Stimulated activated CD8-positive, alpha-beta memory T cell treated with anti-CD3 and anti-CD28 coated beads, Interleukin-15, amount 100 ng/mL, for 24 hours (primary cell): ENCODE measurements at regions not wholly inside any gene's neighbourhood (a gene's known extent, or its start where the extent isn't known, plus 50 kb on each side); places are given as distances from the start of the nearest gene placed in this dataset.

Experiments used
- DNase-seq: peaks from one replicate; pipeline ENCODE4 v3.0.0-alpha.2; 2020; ENCODE audit warnings: low read depth

- DNase-seq: no peak
Observed at GRCh38 chr1:226816576-226816975, 53.8 kb upstream of the PSEN2 start.

DNA sequence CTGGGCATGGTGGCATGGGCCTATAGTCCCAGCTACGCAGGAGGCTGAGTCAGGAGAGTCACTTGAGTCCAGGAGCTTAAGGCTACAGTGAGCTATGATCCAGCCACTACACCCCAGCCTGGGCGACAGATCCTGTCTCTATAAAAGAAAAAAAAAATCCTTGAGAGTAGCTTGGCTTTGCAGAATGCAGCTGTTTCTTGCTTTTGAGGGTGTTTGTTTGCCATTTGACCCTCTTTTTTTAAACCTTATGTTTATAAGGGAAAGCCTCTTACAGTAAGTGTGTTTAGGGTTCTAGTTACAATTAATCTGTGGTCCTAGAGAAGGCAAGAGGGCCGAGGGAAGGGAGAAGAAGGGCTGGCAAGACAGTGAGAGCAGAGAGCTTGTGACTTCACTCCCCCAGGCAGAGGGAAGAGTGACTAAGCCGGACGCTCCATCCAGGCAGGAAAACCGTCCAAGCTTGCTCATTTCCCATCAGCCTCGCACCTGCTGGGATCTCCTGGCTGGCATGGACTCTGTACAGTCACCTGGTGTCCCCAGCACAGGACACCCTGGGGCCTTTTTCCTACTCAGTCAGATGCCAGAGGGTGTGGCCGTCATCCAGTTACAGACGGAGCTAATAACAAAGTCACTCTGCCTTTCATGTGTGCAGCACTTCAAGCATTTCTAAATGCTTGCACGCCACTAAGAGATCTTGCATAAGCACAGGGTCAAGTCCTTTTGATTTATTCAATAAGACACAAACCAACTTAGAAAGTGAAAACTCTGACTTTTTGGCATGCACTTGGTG, 55.5 kb upstream of the PSEN2 start:
- DNase-seq: no peak

DNA sequence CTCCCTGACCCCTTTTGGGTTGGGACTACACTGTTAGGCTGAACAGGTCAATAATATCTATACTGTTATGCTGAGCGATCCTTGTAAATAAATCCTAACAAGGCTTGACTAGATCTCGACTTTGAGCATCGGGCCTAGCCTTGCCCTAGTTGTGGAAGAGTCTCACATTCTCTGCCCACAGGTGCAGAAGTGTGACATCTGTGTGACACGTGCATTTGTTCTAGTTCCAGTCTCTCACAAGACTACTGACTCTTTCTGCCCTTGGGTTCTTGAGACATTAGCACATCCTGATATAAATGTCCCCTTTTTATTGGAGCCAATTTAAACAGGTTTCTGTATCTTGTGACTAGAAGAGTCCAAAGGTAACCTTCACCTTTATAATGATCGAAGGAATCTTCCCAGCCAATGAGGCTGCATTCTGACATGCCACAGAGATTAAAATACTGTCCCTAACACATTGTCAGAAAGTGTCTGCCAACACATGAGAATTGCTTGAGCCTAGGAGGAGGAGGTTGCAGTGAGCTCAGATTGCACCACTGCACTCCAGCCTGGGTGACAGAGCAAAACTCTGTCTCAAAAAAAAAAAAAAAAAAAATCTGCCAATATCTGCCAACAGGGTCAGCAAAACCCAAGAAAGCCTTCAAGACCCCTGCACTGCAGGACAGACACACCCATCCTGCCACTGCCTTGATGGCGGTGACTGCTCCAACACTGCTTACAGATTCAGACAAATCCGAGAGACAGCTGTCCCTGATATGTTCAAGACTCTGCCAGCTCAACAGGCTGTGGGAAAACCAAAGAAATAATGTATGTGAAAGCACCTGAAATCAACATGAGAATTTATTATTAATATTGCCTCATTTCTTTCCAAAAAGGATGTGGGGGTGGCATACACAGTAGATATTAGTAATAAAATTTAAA, 56.5 kb upstream of the PSEN2 start:
- no peak for DNase-seq

- DNase-seq: no peak
Observed at GRCh38 chr1:226810681-226811080, 59.7 kb upstream of the PSEN2 start.

DNA sequence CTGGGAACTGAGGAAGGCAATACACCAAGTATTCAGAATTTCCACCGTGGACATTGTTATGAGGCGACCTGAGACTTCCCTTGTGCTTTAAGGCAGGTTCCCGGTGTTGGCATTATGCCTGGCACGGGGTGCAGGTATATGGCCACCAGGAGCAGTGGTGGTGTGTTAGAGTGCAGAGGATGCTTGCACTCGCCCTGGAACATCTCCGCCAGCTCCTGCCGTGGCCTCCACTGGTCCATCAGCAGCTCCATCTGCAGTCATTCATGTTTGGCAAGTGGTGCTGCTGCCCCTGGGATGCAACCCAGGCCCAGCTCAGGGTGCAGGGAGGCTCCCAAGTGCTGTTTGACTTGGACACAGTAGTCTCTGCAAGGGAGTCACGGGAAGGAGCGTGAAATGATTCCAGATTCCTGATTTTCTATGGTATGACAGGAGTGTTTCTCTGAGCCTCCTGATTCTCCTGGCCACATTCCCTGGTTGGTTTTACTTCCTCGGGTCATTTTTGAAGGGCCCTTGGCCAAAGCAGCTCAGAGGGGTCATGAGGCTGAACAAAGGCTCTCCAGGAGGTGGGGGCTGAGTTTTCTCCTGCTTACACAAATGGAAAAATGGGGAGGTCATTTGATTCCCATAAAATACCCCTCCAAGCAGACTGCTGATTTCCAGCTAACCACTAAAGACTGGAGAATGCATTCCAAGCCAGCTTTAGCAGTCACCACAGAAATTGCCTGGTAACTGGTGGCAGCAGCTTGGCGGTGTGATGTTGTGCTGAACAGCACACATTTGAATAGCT, 60.4 kb upstream of the PSEN2 start:
- no peak for DNase-seq

DNA sequence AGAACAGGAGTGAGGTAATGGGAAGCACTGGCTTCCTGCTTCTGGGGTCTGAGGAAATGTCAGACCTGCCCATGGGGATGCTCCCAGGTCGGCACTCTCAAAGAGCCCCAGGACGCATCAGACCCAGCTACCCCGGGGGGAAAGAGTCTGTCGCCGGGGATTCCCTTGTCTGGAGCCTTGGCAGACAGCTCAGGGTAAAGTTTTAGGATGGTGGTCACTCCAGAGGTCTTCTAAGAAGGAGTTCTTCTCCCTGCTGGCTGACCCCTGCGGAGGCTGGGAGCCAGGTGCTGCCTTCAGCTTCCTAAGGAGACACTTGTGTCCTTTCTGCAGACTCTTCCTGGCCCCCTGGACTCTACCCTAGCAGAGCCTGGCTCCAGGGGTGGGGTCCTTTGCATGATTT, 61.9 kb upstream of the PSEN2 start:
- DNase-seq: no peak

DNA sequence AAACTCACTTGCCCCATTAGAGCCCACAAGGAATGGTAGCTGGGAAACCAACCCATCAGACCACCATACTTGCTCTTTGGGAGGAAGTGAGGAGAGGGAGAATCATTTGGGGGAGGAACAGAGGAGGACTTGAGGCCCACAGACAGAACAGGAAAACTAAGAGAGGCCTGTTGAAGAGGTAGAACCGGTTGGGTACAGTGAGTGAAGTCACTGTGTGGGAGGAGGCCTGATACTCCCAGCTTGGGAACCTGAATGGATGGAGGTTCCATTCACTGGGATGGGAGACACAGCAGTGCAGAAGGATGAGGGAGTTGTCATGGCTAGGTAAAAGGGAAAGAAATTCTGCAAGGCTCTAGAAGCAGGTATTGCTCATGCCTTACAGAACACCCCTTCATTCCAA, 63.4 kb upstream of the PSEN2 start:
- DNase-seq: no peak

DNA sequence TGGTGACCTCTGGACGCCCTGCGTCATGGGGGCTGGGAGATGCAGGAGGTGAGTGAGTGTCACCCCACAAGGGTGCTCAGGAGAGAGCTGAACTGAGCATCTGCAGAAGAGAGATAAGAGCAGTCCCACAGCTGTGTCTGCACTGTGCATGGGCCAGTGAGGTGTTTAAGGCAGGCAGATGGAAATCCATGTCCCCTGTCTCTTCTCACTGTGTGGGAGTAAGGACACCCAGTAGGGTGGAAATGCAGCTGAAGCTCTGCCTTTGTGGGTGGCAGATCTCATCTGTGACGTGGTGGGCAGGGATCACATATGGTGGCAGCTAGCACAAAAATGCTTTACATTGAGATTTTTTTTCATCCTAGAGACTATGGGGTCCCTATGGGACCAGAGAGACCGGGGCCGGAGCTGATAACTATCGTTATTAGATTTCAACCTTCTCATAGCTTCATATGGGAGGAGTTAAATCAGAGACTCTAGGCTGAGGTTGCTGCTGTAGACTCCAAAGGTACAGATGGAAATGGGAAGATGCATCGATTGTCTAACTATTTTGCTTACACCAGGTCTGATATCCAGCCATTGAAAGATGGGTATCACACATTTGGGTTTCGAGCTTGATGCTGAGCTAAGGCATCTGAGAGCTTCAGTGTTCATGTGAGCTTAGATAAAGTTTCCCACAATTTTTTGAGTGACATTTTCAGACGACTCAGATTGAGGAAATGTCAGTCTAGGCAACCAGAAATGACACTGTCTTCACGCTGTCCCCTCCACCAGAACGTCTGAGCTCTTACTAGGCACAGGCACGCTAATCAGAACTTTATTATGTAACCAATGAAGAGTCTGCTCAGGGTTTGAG, 65.3 kb upstream of the PSEN2 start:
- no peak for DNase-seq

DNA sequence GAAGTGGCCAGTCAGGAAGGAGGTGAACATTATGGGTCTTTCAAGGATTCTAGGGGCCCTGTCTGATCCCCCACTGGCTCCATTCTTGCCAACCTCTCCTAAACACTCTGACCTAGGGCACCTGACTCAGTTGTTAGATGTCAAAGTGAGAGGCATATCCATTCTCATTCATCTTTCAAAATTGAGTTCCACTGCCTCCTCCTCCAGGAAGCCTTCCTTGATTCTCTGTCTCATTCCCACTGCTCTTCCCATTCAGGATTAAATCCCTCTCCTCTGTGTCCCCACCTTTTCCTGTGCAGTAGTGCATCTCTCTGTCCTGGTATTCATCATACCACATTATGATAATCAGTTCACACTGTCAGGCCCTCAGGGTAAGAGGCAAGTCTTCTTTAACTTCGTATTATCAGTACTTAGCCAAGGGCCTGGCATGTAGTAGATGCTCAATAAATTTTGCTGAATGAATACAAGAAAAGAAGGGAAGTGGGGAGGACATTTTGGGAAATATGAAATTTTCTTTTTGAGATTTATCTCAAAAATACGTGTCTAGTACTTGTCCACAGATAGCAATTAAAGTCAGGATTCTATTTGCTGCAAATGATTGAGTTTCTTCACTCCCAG, 61.8 kb upstream of the ITPKB start:
- DNase-seq: no peak

DNA sequence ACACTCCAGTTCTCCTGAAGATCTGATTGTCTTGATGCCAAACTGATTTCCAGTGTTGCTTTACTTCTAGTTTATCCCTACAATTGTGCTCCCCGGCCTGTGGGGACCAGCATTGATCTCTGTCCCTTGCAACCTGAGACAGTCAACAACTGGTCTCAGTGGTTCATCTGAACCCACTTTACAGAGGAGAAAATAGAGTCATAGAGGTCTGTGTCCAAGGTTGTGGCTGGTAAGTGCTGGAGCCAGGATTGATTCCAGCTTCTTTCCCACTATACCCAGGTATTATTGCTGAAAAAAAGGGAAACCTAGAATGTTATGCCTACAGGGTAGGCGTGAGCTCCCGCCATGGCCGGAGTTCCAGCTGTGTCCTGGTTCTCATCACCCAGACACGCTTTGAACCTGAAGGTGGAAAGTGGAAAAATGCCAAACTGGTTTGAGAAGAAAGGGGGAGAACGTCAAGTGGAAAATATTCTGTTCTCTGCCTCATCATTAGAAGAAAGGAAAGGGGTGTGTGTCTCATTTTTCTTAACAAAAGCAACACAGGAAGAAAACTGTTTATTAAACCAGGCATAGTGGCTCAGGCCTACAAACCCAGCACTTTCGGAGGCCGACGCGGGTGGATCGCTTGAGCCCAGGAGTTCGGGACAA, 60.7 kb upstream of the ITPKB start:
- no peak for DNase-seq

DNA sequence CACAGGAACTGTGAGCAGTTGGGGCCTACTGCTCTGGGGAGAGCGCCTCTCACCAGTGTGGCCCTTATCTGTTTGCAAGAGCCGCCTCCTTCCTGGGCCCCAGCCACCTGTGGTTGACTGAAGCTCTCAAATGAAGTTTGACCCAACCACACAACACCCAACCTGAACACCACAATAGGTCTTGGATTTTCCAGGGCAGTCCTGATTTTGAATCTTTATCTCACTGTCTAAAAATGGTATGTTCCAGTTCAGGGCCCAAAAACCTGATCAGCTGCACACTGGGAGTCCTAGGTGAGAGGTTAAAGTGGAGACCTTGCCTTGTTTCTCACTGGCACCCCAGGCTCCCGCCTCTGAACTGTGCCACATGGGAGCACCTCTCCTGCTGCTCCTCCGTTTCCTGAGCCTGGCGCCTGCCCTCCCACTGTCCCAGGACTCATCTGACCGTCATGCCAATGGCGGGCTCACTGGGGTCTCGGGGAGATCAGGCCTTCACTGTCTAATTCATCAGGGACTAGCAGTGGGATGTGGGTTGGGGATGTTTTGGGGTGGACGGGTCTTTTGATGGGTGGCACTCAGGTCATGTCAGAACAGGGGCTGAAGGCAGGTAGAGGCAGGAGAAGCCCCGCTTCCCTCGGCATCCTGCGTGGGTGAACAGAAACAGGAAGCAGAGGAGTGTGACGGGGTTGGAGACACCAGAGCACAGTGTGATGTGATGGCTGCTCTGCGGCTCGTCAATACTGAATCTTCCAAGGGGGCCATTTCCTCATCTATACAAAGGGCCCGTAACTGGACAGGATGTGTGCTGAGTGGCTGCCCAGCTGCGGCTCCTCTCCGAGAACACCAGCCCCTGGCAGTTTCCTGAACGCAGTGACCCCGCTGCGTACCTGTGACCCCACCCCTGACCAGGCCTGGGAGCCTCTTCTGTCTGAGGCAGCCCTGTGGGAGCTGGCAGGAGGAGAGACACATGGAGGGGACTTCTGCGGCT, 59.6 kb upstream of the ITPKB start:
- peak; percentile 24 for DNase-seq

DNA sequence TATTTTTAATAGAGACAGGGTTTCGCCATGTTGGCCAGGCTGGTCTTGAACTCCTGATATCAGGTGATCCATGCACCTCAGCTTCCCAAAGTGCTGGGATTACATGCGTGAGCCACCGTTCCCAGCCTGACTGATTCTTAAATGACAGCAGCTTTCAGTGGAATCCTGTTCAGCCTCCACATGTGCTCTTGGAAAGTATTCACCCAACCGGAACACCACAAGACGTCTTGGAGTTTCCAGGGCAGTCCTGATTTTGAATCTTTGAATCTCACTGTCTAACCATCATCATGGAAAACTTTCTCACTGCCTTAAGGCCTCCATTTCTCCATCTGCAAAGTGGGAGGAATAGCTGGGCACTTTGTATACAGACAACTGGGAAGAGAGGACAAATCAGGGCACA, 58.1 kb upstream of the ITPKB start:
- DNase-seq: no peak

GRCh38 chr1:226793620-226794276, 54.7 kb upstream of the ITPKB start:
- no peak for DNase-seq

- DNase-seq: no peak
Observed at GRCh38 chr1:226792368-226792767, 53.3 kb upstream of the ITPKB start.

GRCh38 chr1:226790545-226791181, 51.6 kb upstream of the ITPKB start:
- no peak for DNase-seq

DNA sequence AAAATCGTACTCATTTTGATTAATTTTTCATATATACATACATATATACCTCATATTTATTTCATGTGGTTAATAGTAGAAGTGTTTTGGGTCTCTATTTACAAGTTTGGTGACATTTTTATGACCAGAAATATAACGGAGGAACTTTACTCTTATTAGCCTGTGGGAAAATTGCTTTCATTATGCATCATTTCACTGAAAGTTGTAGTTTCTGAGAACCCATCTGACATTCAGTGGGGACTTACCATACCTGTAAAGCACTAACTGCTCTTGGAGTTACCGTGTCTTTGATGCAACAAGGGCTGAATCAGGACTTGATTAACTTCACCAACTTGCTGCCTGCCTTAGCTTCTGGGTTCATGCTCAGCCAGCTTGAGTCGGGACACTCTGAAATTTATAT, 49.9 kb upstream of the ITPKB start:
- DNase-seq: no peak
